ENCODE measurements at regions not wholly inside any gene's neighbourhood (a gene's known extent, or its start where the extent isn't known, plus 50 kb on each side); places are given as distances from the start of the nearest gene placed in this dataset.
"Not testable (repeated sequence)": the region's sequence is repeated elsewhere in the genome, so short reads cannot be mapped to it uniquely, and the experiment has no call there.

- no peak for DNase-seq (ENCODE audit: low read depth)
These were observed 390.3 kb upstream of the MBL2 start for GRCh38 chr10:53162856-53163255.

GRCh38 chr10:53161231-53161630 is 388.6 kb upstream of the MBL2 start:
- DNase-seq (ENCODE audit: low read depth), result no peak

- DNase-seq (ENCODE audit: low read depth), result not testable (repeated sequence)
These were observed 383.1 kb upstream of the MBL2 start for GRCh38 chr10:53155674-53156073.

GRCh38 chr10:53153831-53154230 is 381.2 kb upstream of the MBL2 start:
- DNase-seq (ENCODE audit: low read depth), result no peak

GRCh38 chr10:53140506-53140905 is 367.9 kb upstream of the MBL2 start:
- DNase-seq (ENCODE audit: low read depth), result no peak

GRCh38 chr10:53135897-53136253 is 363.3 kb upstream of the MBL2 start:
- DNase-seq (ENCODE audit: low read depth), result no peak

GRCh38 chr10:53135213-53135896 is 362.8 kb upstream of the MBL2 start:
- DNase-seq (ENCODE audit: low read depth), result no peak

GRCh38 chr10:53134050-53134449 is 361.5 kb upstream of the MBL2 start:
- DNase-seq (ENCODE audit: low read depth), result no peak

- DNase-seq (ENCODE audit: low read depth), result no peak
These were observed 357.8 kb upstream of the MBL2 start for GRCh38 chr10:53130337-53130736.

- no peak for DNase-seq (ENCODE audit: low read depth)
These were observed 355.1 kb upstream of the MBL2 start for GRCh38 chr10:53127686-53128085.

GRCh38 chr10:53123311-53123710 is 350.7 kb upstream of the MBL2 start:
- no peak for DNase-seq (ENCODE audit: low read depth)

GRCh38 chr10:53122281-53122680 is 349.7 kb upstream of the MBL2 start:
- no peak for DNase-seq (ENCODE audit: low read depth)

GRCh38 chr10:53115660-53116059 is 343.1 kb upstream of the MBL2 start:
- no peak for DNase-seq (ENCODE audit: low read depth)

GRCh38 chr10:53111529-53111928 is 338.9 kb upstream of the MBL2 start:
- no peak for DNase-seq (ENCODE audit: low read depth)

GRCh38 chr10:53109320-53109719 is 336.7 kb upstream of the MBL2 start:
- no peak for DNase-seq (ENCODE audit: low read depth)

GRCh38 chr10:53108317-53108934 is 335.8 kb upstream of the MBL2 start:
- no peak for DNase-seq (ENCODE audit: low read depth)

- DNase-seq (ENCODE audit: low read depth), result no peak
These were observed 335.1 kb upstream of the MBL2 start for GRCh38 chr10:53107711-53108110.

GRCh38 chr10:53102424-53102823 is 329.8 kb upstream of the MBL2 start:
- DNase-seq (ENCODE audit: low read depth), result no peak

GRCh38 chr10:53093878-53094277 is 321.3 kb upstream of the MBL2 start:
- DNase-seq (ENCODE audit: low read depth), result no peak

- DNase-seq (ENCODE audit: low read depth), result no peak
These were observed 319.0 kb upstream of the MBL2 start for GRCh38 chr10:53091574-53091973.

GRCh38 chr10:53088961-53089360 is 316.4 kb upstream of the MBL2 start:
- no peak for DNase-seq (ENCODE audit: low read depth)

- no peak for DNase-seq (ENCODE audit: low read depth)
These were observed 306.7 kb upstream of the MBL2 start for GRCh38 chr10:53079283-53079682.

GRCh38 chr10:53076948-53077347 is 304.4 kb upstream of the MBL2 start:
- DNase-seq (ENCODE audit: low read depth), result no peak

- DNase-seq (ENCODE audit: low read depth), result no peak
These were observed 302.9 kb upstream of the MBL2 start for GRCh38 chr10:53075469-53075868.
